Prostate gland (tissue), 2 donors: ENCODE measurements at regions not wholly inside any gene's neighbourhood (a gene's known extent, or its start where the extent isn't known, plus 50 kb on each side); places are given as distances from the start of the nearest gene placed in this dataset.

Source experiments
- DNase-seq: peaks from one replicate; pipeline ENCODE4 v3.0.0-alpha.2; 2019; ENCODE audit warnings: low spot score
- H3K27ac ChIP-seq, 2 donors: fragments of 200-600 bp; sonication (generic); 2 replicates each; pipeline ENCODE4 v1.5.1; 2017 to 2019
- H3K27me3 ChIP-seq: fragments of 200-600 bp; sonication (generic); replicated peaks from 2 replicates; pipeline ENCODE4 v1.5.1; 2019; ENCODE audit not compliant: insufficient read depth
- H3K36me3 ChIP-seq, 2 donors: fragments of 200-600 bp; sonication (generic); 1 replicate in 1 of 2; 2 replicates in 1 of 2; pipeline versions ENCODE4 v1.5.1 to v1.8.1; 2017 to 2019
- H3K4me1 ChIP-seq: fragments of 200-600 bp; sonication (generic); replicated peaks from 2 replicates; pipeline ENCODE4 v1.5.1; 2019
- H3K4me3 ChIP-seq, 2 donors: fragments of 200-600 bp; sonication (generic); 2 replicates each; pipeline ENCODE4 v1.5.1; 2017 to 2019
- H3K9me3 ChIP-seq: fragments of 200-600 bp; sonication (generic); 2 replicates; pipeline ENCODE4 v1.5.1; 2017
- CTCF ChIP-seq, 4 experiments: fragments of 200-600 bp in 2 of 4; fragments of 450-650 bp in 2 of 4; sonication (generic) in 2 of 4; IDR thresholded peaks; 1 replicate in 3 of 4; 2 replicates in 1 of 4; pipeline ENCODE4 v1.5.1; 2016 to 2019; ENCODE audit warnings: antibody characterized with exemption in 4 of 4, mild to moderate bottlenecking in 2 of 4, moderate library complexity in 2 of 4
- POLR2A ChIP-seq: fragments of 450-650 bp; IDR thresholded peaks from one replicate; pipeline ENCODE4 v1.6.1; 2016; ENCODE audit warnings: antibody characterized with exemption, mild to moderate bottlenecking
- POLR2AphosphoS5 ChIP-seq: sonication (generic); formaldehyde crosslinking; IDR thresholded peaks from one replicate; pipeline ENCODE4 v1.6.1; 2017; ENCODE audit warnings: antibody characterized with exemption
- WGBS: methylation state at CpG from one replicate; pipeline ENCODE4 v1.1.5; 2018; 5-methylcytosine and 5-hydroxymethylcytosine counted together
- intact Hi-C: fragments of 100-400 bp; cut with DNase I; formaldehyde crosslinking; loops from one replicate; pipeline ENCODE4 v1.14.2; 2022

GRCh38 chr5:147065071-147065470, 169.8 kb upstream of the STK32A start:
- H3K4me1 ChIP-seq, result no peaks in the 10 kb centered on the region
- H3K4me3 ChIP-seq, result no peak overlapping the region
- H3K27me3 ChIP-seq, result no peaks in the 10 kb centered on the region
- no peak for DNase-seq
- no peaks in the 10 kb centered on the region for H3K9me3 ChIP-seq
- intact Hi-C loops, result no loop called here
- H3K27ac ChIP-seq, result no peak overlapping the region
- H3K36me3 ChIP-seq, result no peaks in the 10 kb centered on the region
- TF ChIP-seq POLR2A, result no peak
- WGBS, result 76% methylated on average over 1 of the region's 1 CpG

GRCh38 chr5:147068998-147069397, 165.8 kb upstream of the STK32A start:
- Histone ChIP-seq H3K9me3 (no peaks in the 10 kb centered on the region), H3K27me3 (no peaks in the 10 kb centered on the region), H3K4me3 (no peak overlapping the region), H3K36me3 (no peaks in the 10 kb centered on the region), H3K4me1 (no peaks in the 10 kb centered on the region), H3K27ac (no peak overlapping the region)
- TF ChIP-seq CTCF (IDR thresholded peaks at IDR 0.05) (no peak), POLR2A (no peak), POLR2AphosphoS5 (no peak)
- DNase-seq, result no peak
- intact Hi-C loops, result no loop called here
- WGBS, result 70% methylated on average over 4 of the region's 4 CpGs

- no peaks in the 10 kb centered on the region for H3K27me3 ChIP-seq
- WGBS, result 40% methylated on average over 2 of the region's 2 CpGs
- no peak for TF ChIP-seq POLR2AphosphoS5
- no peaks in the 10 kb centered on the region for H3K4me1 ChIP-seq
- no peak overlapping the region for H3K27ac ChIP-seq
- DNase-seq, result no peak
- H3K4me3 ChIP-seq, result no peak overlapping the region
- intact Hi-C loops, result no loop called here
- no peaks in the 10 kb centered on the region for H3K36me3 ChIP-seq
- H3K9me3 ChIP-seq, result no peaks in the 10 kb centered on the region
Measured at GRCh38 chr5:147072622-147073021, 162.2 kb upstream of the STK32A start.

GRCh38 chr5:147073098-147073497, 161.7 kb upstream of the STK32A start:
- no peaks in the 10 kb centered on the region for H3K36me3 ChIP-seq
- no peaks in the 10 kb centered on the region for H3K9me3 ChIP-seq
- H3K27me3 ChIP-seq, result no peaks in the 10 kb centered on the region
- intact Hi-C loops, result no loop called here
- no peak overlapping the region for H3K27ac ChIP-seq
- no peak for TF ChIP-seq CTCF (IDR thresholded peaks at IDR 0.05)
- no peak for TF ChIP-seq POLR2AphosphoS5
- no peak for TF ChIP-seq POLR2A
- WGBS, result 53% methylated on average over 3 of the region's 3 CpGs
- no peak overlapping the region for H3K4me3 ChIP-seq
- no peaks in the 10 kb centered on the region for H3K4me1 ChIP-seq
- DNase-seq, result no peak

GRCh38 chr5:147075187-147075586, 159.6 kb upstream of the STK32A start:
- Histone ChIP-seq H3K4me3 (no peak overlapping the region), H3K27me3 (no peaks in the 10 kb centered on the region), H3K36me3 (no peaks in the 10 kb centered on the region), H3K4me1 (no peaks in the 10 kb centered on the region), H3K9me3 (no peaks in the 10 kb centered on the region), H3K27ac (no peak overlapping the region)
- DNase-seq, result no peak
- TF ChIP-seq POLR2AphosphoS5 (no peak), CTCF (IDR thresholded peaks at IDR 0.05) (no peak)
- intact Hi-C loops, result no loop called here
- 45% methylated on average over 1 of the region's 1 CpG for WGBS

- intact Hi-C loops, result no loop called here
- TF ChIP-seq POLR2AphosphoS5, result no peak
- no peak for TF ChIP-seq POLR2A
- TF ChIP-seq CTCF (IDR thresholded peaks at IDR 0.05), result no peak
- Histone ChIP-seq H3K4me1 (no peaks in the 10 kb centered on the region), H3K9me3 (no peaks in the 10 kb centered on the region), H3K4me3 (no peak overlapping the region), H3K27me3 (no peaks in the 10 kb centered on the region), H3K36me3 (no peaks in the 10 kb centered on the region), H3K27ac (no peak overlapping the region)
- WGBS, result 90% methylated on average over 3 of the region's 3 CpGs
- DNase-seq, result no peak
Measured at GRCh38 chr5:147080391-147080790, 154.4 kb upstream of the STK32A start.
